ENCODE measurements at regions not wholly inside any gene's neighbourhood (a gene's known extent, or its start where the extent isn't known, plus 50 kb on each side); places are given as distances from the start of the nearest gene placed in this dataset.
"Not testable (repeated sequence)": the region's sequence is repeated elsewhere in the genome, so short reads cannot be mapped to it uniquely, and the experiment has no call there.

DNA sequence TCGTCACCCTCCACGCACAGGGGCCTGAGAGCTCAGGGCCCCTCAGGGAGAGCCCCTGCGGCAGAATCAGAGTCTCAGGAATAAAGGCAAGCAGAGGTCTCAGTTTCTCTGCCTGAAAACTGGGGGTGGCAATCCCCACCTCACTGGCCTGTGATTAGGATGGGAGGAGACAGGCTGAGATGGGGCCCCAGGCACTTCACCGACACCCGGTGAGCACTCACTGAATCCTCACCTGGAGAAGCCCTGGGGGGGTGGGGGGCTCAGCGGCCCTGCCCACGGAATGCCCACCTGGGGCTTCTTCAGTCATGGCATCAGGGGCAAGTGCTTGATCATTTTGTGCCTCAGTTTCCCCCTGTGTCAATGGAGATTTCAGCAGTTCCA, 192.0 kb downstream of the LAT start:
- H3F3A ChIP-seq (ENCODE audit: low read depth); H3K9me2 ChIP-seq (replicated peaks; ENCODE audit: low read depth, low read length); H3K79me2 ChIP-seq (ENCODE audit: insufficient read depth, low read length); H3K9me3 ChIP-seq (ENCODE audit: insufficient read depth, low read depth, low read length); H3K36me3 ChIP-seq (ENCODE audit: insufficient read depth, low read length); H3K27me3 ChIP-seq (ENCODE audit: insufficient read depth, low read length, poor library complexity, severe bottlenecking); H4K20me1 ChIP-seq (ENCODE audit: insufficient read depth, low read length, poor library complexity, severe bottlenecking); H3K4me2 ChIP-seq (ENCODE audit: low read depth, low read length, poor library complexity, severe bottlenecking); H3K4me1 ChIP-seq (ENCODE audit: insufficient read depth, low read length, poor library complexity, severe bottlenecking); H2AFZ ChIP-seq (ENCODE audit: low read length); H3K4me3 ChIP-seq (ENCODE audit: low read length, poor library complexity, severe bottlenecking); H3K9ac ChIP-seq (ENCODE audit: low read depth, low read length, poor library complexity, severe bottlenecking): not testable (repeated sequence)

DNA sequence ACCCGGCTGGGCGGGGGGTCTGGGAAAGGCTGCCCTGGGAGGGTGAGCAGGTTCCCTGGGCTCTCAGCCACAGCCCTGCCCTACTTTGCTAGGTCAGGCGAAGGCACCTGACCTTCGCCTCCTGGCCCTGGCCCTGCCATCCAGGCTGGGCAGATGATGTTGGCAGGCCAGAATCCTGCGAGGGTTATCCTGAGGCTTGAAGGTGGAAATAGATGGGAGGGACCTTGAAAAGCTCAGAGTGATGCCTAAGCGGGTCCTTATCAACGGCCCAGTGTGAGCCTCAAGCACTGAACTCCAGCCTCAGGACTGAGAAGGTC, 191.3 kb downstream of the LAT start:
- H3K4me3 ChIP-seq (ENCODE audit: low read length, poor library complexity, severe bottlenecking); H3K79me2 ChIP-seq (ENCODE audit: insufficient read depth, low read length); H3F3A ChIP-seq (ENCODE audit: low read depth); H3K9me3 ChIP-seq (ENCODE audit: insufficient read depth, low read depth, low read length); H3K9ac ChIP-seq (ENCODE audit: low read depth, low read length, poor library complexity, severe bottlenecking); H3K4me2 ChIP-seq (ENCODE audit: low read depth, low read length, poor library complexity, severe bottlenecking); H2AFZ ChIP-seq (ENCODE audit: low read length); H4K20me1 ChIP-seq (ENCODE audit: insufficient read depth, low read length, poor library complexity, severe bottlenecking); H3K27me3 ChIP-seq (ENCODE audit: insufficient read depth, low read length, poor library complexity, severe bottlenecking); H3K9me2 ChIP-seq (replicated peaks; ENCODE audit: low read depth, low read length); H3K4me1 ChIP-seq (ENCODE audit: insufficient read depth, low read length, poor library complexity, severe bottlenecking); H3K36me3 ChIP-seq (ENCODE audit: insufficient read depth, low read length): not testable (repeated sequence)

DNA sequence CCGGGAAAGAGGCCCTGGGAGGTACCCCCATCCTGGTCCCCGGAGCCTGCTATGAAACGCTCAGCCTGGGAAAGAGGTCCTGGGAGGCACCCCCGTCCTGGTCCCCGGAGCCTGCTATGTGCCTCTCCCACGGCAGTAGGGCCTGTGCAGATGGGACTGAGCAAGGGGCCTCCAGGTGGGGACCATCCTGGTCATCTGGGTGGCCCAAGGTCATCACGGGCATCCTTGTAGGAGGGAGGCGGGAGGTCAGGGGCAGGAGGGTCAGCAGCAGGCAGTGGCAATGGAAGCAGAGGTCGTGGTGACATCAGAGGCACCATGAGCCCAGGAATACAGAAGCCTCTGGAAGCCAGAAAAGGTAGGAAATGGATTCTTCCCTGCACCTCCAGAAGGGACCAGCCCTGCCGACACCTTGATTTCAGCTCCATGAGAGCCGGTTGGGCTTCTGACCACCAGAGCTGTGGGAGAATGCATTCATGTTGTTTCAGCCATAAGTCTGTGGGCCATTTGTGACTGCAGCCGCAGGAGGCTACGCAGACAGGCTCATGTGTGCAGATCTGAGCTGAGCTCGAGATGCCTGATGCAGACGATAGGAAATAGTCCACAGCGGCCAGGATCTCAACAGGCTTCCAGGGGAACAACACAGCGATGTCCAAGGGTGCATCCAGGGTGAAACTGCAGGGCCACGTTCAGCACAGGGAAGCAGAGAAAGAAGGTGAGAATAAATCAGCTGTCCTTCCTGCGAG, 190.7 kb downstream of the LAT start:
- not testable (repeated sequence) for H3K4me1 ChIP-seq (ENCODE audit: insufficient read depth, low read length, poor library complexity, severe bottlenecking); H4K20me1 ChIP-seq (ENCODE audit: insufficient read depth, low read length, poor library complexity, severe bottlenecking); H3K9ac ChIP-seq (ENCODE audit: low read depth, low read length, poor library complexity, severe bottlenecking); H3F3A ChIP-seq (ENCODE audit: low read depth); H3K9me2 ChIP-seq (replicated peaks; ENCODE audit: low read depth, low read length); H3K27me3 ChIP-seq (ENCODE audit: insufficient read depth, low read length, poor library complexity, severe bottlenecking); H2AFZ ChIP-seq (ENCODE audit: low read length); H3K4me2 ChIP-seq (ENCODE audit: low read depth, low read length, poor library complexity, severe bottlenecking); H3K9me3 ChIP-seq (ENCODE audit: insufficient read depth, low read depth, low read length); H3K79me2 ChIP-seq (ENCODE audit: insufficient read depth, low read length); H3K4me3 ChIP-seq (ENCODE audit: low read length, poor library complexity, severe bottlenecking); H3K36me3 ChIP-seq (ENCODE audit: insufficient read depth, low read length)

DNA sequence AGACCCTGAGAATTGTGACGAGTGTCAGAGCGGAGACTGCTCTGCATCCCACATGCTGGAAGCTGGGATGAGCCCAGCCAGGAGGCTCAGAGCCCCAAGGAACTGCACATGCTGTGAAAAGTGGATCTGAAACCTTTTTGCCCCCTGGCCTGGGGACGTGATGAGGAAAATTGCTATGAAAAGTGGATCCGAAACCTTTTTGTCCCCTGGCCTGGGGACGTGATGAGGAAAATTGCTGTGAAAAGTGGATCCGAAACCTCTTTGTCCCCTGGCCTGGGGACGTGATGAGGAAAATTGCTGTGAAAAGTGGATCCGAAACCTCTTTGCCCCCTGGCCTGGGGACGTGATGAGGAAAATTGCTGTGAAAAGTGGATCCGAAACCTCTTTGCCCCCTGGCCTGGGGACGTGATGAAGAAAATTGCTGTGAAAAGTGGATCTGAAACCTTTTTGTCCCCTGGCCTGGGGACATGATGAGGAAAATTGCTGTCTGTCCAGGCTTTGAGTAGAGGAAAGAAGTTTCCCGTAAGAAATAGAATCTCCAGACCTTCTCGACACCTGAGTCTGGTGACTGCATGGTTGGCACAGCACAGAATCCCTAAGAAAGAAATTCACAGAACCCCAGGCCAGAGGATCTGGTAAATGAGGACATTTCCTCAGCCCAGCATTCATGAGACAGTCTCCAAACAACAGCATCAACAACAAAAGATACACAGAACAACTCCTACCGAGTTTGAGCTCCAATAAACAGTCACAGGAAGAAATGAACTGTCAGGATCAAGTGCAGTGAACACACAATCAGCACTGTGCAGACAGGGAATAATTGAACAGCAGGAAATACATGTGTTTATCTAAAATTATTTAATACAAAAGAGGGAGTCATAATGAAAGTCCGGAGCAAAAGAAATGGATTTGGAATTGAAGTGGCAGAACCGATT, 188.8 kb downstream of the LAT start:
- not testable (repeated sequence) for H3K27me3 ChIP-seq (ENCODE audit: insufficient read depth, low read length, poor library complexity, severe bottlenecking); H3K4me3 ChIP-seq (ENCODE audit: low read length, poor library complexity, severe bottlenecking)

DNA sequence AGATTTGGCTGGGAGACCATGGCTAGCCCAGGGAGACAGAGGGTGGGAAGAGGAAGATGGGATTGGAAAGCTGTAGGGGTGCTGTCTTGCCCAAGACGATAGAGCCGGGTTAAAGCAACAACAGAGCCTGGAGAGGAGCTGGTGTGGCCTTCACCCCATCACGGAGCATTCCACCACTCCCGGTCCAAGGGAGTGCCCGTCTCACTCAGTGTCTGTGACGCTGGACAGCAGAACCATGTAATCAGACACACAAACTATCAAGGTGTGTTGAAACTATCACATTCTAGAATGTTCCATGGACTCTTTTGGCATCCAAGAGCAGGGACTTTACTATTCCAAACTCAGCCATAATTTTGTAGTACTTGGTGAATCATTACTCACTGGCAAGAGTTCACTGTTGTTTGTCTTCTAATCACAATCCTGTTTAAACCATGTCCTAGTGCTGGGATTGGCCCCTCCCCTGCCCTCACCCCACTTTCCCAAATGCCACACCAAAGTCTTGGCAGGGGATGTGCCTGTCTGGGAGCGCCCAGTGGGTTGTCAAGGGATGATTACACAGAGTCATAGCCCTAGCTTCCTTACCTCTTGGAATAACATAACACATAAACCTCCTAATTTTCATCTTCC, 187.4 kb downstream of the LAT start:
- H3K9me2 ChIP-seq (replicated peaks; ENCODE audit: low read depth, low read length); H3K9me3 ChIP-seq (ENCODE audit: insufficient read depth, low read depth, low read length); H3K36me3 ChIP-seq (ENCODE audit: insufficient read depth, low read length); H3K4me1 ChIP-seq (ENCODE audit: insufficient read depth, low read length, poor library complexity, severe bottlenecking); H3K27me3 ChIP-seq (ENCODE audit: insufficient read depth, low read length, poor library complexity, severe bottlenecking); H4K20me1 ChIP-seq (ENCODE audit: insufficient read depth, low read length, poor library complexity, severe bottlenecking); H2AFZ ChIP-seq (ENCODE audit: low read length); H3K9ac ChIP-seq (ENCODE audit: low read depth, low read length, poor library complexity, severe bottlenecking); H3K4me3 ChIP-seq (ENCODE audit: low read length, poor library complexity, severe bottlenecking); H3F3A ChIP-seq (ENCODE audit: low read depth); H3K79me2 ChIP-seq (ENCODE audit: insufficient read depth, low read length); H3K4me2 ChIP-seq (ENCODE audit: low read depth, low read length, poor library complexity, severe bottlenecking): not testable (repeated sequence)

More for the DNA sequence above, 188.8 kb downstream of the LAT start:
- H3K79me2 ChIP-seq (ENCODE audit: insufficient read depth, low read length); H4K20me1 ChIP-seq (ENCODE audit: insufficient read depth, low read length, poor library complexity, severe bottlenecking); H3F3A ChIP-seq (ENCODE audit: low read depth); H3K36me3 ChIP-seq (ENCODE audit: insufficient read depth, low read length); H3K4me2 ChIP-seq (ENCODE audit: low read depth, low read length, poor library complexity, severe bottlenecking); H2AFZ ChIP-seq (ENCODE audit: low read length); H3K9me2 ChIP-seq (replicated peaks; ENCODE audit: low read depth, low read length); H3K9me3 ChIP-seq (ENCODE audit: insufficient read depth, low read depth, low read length); H3K9ac ChIP-seq (ENCODE audit: low read depth, low read length, poor library complexity, severe bottlenecking); H3K4me1 ChIP-seq (ENCODE audit: insufficient read depth, low read length, poor library complexity, severe bottlenecking): not testable (repeated sequence)

DNA sequence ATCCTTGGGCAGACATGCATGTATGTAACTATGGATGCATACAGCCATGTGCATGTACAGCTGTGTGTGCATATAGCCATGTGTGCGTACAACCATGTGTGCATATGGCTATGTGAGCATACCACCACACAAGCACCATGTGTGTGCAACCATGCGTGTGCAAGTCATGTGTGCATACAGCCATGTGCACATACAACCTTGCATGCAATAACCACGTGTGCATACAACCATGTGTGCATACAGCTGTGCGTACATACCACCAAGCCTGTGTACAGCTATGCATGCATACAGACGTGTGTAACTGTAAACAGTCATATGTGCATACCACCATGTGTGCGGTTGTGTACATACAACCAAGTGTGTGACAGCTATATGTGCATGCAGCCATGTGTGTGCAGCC, 186.4 kb downstream of the LAT start:
- H2AFZ ChIP-seq (ENCODE audit: low read length); H3K9me2 ChIP-seq (replicated peaks; ENCODE audit: low read depth, low read length); H3K9ac ChIP-seq (ENCODE audit: low read depth, low read length, poor library complexity, severe bottlenecking); H3F3A ChIP-seq (ENCODE audit: low read depth); H3K4me1 ChIP-seq (ENCODE audit: insufficient read depth, low read length, poor library complexity, severe bottlenecking); H3K27me3 ChIP-seq (ENCODE audit: insufficient read depth, low read length, poor library complexity, severe bottlenecking); H3K36me3 ChIP-seq (ENCODE audit: insufficient read depth, low read length); H3K4me3 ChIP-seq (ENCODE audit: low read length, poor library complexity, severe bottlenecking); H3K4me2 ChIP-seq (ENCODE audit: low read depth, low read length, poor library complexity, severe bottlenecking); H3K79me2 ChIP-seq (ENCODE audit: insufficient read depth, low read length); H3K9me3 ChIP-seq (ENCODE audit: insufficient read depth, low read depth, low read length); H4K20me1 ChIP-seq (ENCODE audit: insufficient read depth, low read length, poor library complexity, severe bottlenecking): not testable (repeated sequence)

DNA sequence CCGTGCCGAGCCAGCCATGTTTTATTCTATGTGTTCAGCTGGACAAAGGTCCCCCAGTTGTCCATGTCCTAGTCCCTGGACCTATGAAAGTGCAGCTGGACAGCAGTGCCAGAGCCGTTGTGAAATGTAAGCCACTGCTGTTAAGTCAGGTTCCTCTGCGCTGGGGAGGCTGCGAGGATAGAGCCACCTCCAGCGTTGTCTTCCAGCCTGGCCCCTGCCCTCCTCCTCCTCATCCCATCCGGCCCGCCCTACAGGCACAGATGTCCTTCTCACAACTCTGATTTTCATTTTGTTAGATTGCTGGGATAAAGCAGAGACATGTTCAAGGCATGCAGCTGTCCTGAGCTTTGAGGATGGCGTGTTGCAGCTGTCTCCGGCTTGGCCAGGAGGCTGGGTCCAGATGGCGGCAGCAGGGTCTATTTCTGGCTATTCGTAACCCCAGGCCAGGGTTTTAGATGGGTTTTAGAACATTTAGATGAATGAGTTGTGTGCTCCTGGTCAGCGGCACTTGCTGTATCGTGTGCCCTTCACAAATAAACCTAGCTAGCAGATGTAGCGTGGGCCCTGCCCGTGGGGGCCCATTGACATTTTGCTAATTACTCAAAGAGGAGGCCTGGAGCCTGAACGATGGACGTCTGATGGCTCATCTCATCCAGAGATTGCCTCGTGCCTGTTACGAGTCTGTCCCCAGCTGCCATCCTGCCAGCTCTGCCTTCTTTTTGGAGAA, 185.7 kb downstream of the LAT start:
- H3K27me3 ChIP-seq (ENCODE audit: insufficient read depth, low read length, poor library complexity, severe bottlenecking); H3K36me3 ChIP-seq (ENCODE audit: insufficient read depth, low read length); H2AFZ ChIP-seq (ENCODE audit: low read length); H3K9me2 ChIP-seq (replicated peaks; ENCODE audit: low read depth, low read length); H3K79me2 ChIP-seq (ENCODE audit: insufficient read depth, low read length); H3K4me1 ChIP-seq (ENCODE audit: insufficient read depth, low read length, poor library complexity, severe bottlenecking); H3F3A ChIP-seq (ENCODE audit: low read depth); H3K4me2 ChIP-seq (ENCODE audit: low read depth, low read length, poor library complexity, severe bottlenecking); H3K9ac ChIP-seq (ENCODE audit: low read depth, low read length, poor library complexity, severe bottlenecking); H3K4me3 ChIP-seq (ENCODE audit: low read length, poor library complexity, severe bottlenecking); H3K9me3 ChIP-seq (ENCODE audit: insufficient read depth, low read depth, low read length); H4K20me1 ChIP-seq (ENCODE audit: insufficient read depth, low read length, poor library complexity, severe bottlenecking): not testable (repeated sequence)

Data from Loucy (cell line).